Fibroblast of villous mesenchyme (primary cell): ENCODE measurements at regions not wholly inside any gene's neighbourhood (a gene's known extent, or its start where the extent isn't known, plus 50 kb on each side); places are given as distances from the start of the nearest gene placed in this dataset.
A peak's percentile ranks its signal among the peaks of the same experiment; 100 is the strongest.

Source experiments
- DNase-seq: peaks from one replicate; pipeline ENCODE4 v3.0.0-alpha.2; 2010; ENCODE audit warnings: low read depth
- H3K4me3 ChIP-seq: 2 replicates; pipeline ENCODE4 v1.5.1; 2011; ENCODE audit warnings: low read depth, mild to moderate bottlenecking, low read length
- TF ChIP-seq, protein P1 (sequence below): IDR thresholded peaks from 2 replicates; pipeline ENCODE4 v1.5.1; 2012; ENCODE audit warnings: low read depth, mild to moderate bottlenecking, low read length; ENCODE audit not compliant: insufficient read depth

DNA sequence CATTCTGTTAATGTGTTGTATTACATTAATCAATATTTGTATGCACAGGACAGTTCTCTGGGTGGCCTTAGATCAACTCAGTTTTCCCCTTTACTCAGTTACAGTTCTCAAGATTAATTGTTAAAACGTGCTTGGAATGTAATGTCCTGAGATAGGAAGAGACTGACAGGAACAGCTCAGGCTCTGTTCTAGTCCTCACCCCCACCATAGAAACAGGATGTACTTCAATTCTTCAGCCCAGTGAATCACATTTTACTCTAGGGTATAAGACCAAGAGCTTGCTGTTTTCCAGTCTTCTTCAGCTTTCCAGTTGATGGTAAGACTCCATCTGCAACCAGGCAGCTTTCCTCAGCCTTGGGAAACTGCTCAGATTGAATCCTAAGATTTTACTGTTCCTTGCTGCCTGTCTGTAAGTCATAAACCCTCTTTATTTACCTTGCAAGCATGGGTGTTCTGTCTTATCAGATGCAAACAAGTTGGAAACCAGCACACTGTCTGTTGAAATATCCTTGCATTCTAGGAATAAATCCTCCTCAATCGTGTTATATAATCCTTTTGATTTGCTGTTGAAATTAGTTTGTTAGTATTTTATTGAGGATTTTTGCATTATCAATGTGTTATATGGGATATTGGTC, 836.9 kb upstream of the PCDH9 start:
- DNase-seq = no peak
- TF ChIP-seq, protein P1, sequence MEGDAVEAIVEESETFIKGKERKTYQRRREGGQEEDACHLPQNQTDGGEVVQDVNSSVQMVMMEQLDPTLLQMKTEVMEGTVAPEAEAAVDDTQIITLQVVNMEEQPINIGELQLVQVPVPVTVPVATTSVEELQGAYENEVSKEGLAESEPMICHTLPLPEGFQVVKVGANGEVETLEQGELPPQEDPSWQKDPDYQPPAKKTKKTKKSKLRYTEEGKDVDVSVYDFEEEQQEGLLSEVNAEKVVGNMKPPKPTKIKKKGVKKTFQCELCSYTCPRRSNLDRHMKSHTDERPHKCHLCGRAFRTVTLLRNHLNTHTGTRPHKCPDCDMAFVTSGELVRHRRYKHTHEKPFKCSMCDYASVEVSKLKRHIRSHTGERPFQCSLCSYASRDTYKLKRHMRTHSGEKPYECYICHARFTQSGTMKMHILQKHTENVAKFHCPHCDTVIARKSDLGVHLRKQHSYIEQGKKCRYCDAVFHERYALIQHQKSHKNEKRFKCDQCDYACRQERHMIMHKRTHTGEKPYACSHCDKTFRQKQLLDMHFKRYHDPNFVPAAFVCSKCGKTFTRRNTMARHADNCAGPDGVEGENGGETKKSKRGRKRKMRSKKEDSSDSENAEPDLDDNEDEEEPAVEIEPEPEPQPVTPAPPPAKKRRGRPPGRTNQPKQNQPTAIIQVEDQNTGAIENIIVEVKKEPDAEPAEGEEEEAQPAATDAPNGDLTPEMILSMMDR = no peak
- H3K4me3 ChIP-seq = no peak overlapping the region

DNA sequence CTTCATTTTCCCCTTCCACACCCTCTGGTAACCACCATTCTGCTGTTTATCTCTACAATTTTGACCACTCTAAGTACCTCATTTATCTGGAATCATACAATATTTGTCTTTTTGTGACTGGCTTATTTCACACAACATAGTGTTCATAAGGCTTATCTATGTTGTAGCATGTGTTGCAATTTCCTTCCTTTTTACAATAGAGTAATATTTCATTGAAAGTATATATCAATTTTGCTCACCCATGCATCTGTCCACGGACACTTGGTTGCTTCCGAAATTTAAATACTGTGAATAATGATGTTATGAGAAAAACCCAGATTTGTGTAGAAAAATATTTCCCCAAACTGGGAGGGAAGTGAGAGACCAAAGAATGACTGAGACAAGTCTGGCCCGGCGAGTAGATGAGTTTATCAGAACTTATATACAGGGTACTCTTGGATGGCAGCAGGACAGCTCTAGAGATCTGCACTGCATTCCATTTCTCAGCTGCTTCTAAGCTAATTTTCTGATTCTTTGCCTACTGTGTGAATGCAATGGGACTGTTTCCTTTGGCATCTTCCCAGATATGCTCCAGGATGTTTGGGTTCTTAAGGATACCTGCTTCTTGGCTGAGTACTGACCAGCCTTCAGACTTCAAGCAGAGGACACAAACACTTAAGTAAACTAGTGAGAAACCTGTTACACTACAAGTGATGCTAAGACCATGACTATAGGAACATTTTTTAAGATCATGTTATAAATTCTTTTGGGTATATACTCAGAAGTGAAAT, 834.0 kb upstream of the PCDH9 start:
- no peak for DNase-seq
- TF ChIP-seq, protein P1 = no peak
- H3K4me3 ChIP-seq = no peak overlapping the region

DNA sequence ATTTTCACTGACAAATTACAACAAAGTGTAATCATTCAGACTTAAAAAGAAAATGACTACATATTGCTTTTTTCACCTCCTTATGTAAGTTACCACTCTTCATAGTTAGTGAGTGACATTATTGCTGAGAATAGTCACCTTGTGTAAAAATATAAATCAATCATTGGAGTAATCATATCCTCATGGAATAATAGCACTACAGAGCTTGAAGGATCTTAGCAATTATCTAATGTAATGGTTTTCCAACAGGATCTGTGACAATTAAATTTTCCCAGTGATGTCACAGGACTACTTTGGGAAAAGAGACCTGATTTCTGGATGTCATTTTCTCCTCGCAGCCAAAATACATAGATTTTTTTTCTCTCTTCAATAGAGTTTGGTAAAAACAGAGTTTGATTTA, 833.0 kb upstream of the PCDH9 start:
- TF ChIP-seq, protein P1 = no peak
- no peak overlapping the region for H3K4me3 ChIP-seq
- no peak for DNase-seq

DNA sequence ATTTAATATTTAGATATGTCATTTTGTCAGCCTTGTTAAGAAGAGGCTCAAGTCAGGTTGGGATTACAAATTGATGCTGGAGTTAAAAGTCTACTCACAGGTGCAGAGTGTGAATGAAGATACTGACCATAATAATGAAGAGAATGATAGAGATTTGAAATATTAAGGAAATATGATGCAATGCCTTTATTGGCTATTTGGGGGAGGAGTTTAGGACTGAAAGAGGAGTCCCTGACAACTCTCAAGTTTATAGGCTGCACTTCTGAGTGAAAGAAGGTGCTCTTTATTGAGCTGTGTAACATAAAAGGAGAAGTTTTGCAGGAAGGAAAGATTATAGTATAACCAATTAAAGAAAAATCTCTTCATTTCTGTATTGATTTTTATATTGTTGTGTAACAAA, 827.7 kb upstream of the PCDH9 start:
- TF ChIP-seq, protein P1 = no peak
- DNase-seq = no peak
- H3K4me3 ChIP-seq = no peak overlapping the region

DNA sequence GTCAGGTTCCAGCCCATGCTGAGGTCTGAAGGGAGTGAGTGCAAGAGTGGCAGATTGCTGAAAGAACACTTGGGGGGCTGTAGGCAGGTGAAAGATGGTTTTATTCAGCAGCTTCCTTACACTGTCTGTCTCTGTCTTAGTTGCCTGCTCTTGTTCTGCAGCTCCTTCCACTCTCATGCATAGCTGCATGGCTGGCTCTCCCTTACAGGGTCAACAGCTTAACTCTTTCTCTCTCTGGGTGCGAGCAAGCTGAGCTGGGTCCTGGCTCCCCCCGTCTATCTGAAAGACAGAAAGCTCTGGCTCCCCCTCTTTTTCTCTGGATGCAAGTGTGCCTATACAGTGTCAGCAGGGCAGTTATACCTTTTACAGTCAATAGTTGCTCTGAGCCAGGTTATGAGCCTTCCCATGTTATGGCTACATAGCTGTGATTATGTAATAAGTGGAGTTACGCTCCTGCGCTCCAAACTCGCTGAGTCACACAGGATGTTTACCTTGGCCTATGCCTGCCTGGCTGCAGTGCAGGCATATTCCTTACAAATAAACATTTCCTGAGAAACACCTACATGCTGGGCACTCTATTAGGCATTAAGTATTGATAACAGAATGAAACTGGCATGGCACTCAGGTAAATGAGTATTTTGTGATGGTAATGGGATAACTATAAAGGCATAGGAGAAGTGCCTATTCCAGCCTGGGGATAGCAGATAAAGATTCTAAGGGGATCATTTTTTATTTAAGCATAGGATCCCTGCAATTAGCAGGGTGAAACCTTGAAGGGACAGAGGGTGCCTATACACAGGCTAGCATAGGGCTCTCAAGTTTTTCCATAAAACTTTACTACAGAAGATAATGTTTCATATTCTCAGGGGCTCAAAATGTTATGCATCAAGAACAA, 826.9 kb upstream of the PCDH9 start:
- TF ChIP-seq, protein P1 = no peak
- peak; percentile 28 for DNase-seq
- H3K4me3 ChIP-seq = no peak overlapping the region

DNA sequence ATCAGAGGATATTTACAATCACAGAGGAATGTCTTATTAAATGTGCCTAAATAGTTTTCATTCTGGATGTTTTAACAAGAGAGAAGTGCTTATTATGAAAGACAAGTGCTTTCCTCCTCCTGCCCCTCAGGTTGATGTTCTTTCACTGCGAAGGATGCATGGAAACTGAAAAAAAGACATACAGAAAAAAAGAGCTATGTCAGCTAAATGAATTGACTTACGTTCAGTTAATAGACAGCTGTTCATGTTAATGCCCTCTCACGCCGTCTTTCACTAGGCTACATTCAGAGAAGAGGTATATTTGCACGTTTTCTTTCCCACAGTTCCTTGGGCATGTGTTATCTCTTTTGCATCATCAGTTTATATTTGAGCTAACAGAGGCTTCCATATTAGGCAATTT, 821.8 kb upstream of the PCDH9 start:
- TF ChIP-seq, protein P1 = no peak
- DNase-seq = no peak
- no peak overlapping the region for H3K4me3 ChIP-seq
